ENCODE measurements at regions not wholly inside any gene's neighbourhood (a gene's known extent, or its start where the extent isn't known, plus 50 kb on each side); places are given as distances from the start of the nearest gene placed in this dataset.
"Not testable (repeated sequence)": the region's sequence is repeated elsewhere in the genome, so short reads cannot be mapped to it uniquely, and the experiment has no call there.

- no peak for ATAC-seq
Measured at GRCh38 chr3:72069543-72069942, 284.6 kb upstream of the PROK2 start.

DNA sequence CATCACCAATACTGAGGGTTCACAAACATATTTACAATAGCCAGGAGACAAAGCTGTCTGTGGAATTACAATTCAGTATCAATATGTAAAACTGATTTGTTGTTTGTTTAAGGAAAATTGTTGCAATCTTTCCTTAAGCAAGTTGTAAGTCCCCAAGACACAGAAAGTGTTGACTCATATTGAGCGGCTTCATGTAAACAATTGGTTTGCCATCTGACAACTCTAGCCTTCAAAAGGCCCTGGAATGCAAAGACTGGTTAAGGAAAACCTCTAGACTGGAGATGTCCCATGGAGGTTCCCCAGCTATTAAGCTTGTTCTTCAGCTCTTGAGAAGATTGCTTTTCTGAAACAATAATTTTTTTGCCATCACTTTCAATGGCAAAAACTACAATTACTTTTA lies 283.7 kb upstream of the PROK2 start:
- no peak for ATAC-seq

DNA sequence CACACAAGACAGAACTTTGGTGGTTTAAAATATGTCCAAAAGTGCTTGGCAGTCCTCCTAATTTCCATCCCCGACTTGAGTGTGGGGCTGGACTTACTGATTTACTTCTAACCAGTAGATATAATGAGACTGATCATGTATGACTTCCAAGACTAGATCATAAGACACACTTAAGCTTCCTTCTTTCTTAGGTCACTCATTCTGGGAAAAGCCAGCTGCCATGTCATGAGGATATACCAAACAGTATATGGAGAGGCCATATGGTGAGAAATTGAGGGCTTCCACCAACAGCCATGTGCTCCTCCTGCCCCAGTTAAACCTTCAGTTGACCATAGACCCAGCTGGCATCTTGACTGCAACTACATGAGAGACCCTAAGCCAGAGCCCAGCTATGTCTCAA lies 282.8 kb upstream of the PROK2 start:
- ATAC-seq, result no peak

- ATAC-seq, result no peak
Measured at GRCh38 chr3:72065872-72066641, 281.1 kb upstream of the PROK2 start.

- no peak for ATAC-seq
Measured at GRCh38 chr3:72065236-72065635, 280.3 kb upstream of the PROK2 start.

- ATAC-seq, result not testable (repeated sequence)
Measured at GRCh38 chr3:72064727-72065126, 279.8 kb upstream of the PROK2 start.

GRCh38 chr3:72062017-72062416 lies 277.1 kb upstream of the PROK2 start:
- ATAC-seq, result no peak

GRCh38 chr3:72060447-72061034 lies 275.6 kb upstream of the PROK2 start:
- no peak for ATAC-seq

- ATAC-seq, result no peak
Measured at GRCh38 chr3:72058493-72059081, 273.6 kb upstream of the PROK2 start.

GRCh38 chr3:72055436-72055835 lies 270.5 kb upstream of the PROK2 start:
- no peak for ATAC-seq

GRCh38 chr3:72054976-72055375 lies 270.0 kb upstream of the PROK2 start:
- no peak for ATAC-seq

GRCh38 chr3:72052841-72053409 lies 268.0 kb upstream of the PROK2 start:
- ATAC-seq, result no peak

DNA sequence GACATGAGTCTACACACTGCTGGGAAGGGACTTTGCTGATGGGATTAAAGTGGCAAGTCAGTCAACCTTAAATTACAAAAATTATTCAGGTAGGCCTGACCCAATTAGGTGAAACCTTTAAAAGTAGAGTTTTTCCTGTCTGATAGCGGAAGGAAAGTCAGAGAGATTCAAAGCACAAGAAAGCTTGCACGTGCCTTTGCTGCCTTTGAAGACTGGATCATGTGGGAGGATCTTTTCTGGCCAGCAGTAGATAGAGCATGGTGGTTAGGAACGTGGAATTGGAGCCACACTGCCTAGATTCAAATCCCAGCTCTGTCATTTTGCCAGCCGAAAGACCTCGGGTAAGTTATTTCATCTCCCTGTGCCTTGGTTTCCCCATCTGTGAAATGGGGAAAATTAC lies 265.8 kb upstream of the PROK2 start:
- ATAC-seq, result no peak

DNA sequence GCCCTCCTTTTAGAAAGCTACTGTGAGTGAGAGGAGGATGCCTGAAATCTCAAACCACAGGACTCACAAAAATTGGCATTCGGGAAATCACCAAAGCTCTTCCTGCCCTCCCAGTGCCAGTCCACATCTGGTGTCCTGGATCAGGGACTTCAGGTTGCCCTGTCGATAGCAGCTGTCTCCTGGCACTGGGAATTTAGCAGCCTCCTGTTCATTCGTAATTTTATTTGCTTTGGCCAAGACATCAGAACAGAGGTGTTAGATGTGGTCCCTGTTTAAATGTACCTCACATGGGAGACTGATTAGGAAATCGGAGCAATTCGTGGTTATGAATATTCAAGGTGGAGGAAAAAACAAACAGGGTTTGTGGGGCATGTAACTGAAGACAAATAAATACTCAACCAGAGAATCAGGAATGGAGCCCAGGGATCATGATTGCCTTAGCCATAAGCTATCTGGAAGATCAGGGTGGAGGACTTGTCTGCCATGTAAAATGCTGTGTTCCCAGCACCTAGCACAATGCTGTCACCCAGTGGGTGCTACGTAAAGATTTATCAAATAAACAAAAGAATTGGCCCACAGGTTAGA lies 265.2 kb upstream of the PROK2 start:
- no peak for ATAC-seq

DNA sequence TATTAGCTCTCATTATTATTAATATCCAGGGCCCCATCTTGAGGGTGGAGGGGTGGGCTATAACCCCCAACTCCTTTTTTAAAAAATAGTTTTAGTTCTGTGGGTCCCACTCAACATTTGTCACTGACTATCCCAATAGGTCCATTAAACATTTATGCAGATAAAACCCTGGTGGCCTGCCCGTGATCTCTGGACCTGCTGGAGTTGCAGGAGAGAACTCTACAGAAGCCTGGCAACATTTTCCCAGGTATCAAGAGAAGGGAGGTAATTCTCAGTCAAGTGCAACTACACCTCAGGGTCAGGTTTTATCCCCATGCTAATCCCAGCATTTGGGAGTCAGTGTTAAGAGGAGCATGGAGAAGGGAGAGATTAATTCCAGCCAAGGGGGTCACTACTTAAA lies 264.4 kb upstream of the PROK2 start:
- ATAC-seq, result no peak

GRCh38 chr3:72048873-72049272 lies 263.9 kb upstream of the PROK2 start:
- no peak for ATAC-seq

GRCh38 chr3:72047221-72047871 lies 262.4 kb upstream of the PROK2 start:
- no peak for ATAC-seq

DNA sequence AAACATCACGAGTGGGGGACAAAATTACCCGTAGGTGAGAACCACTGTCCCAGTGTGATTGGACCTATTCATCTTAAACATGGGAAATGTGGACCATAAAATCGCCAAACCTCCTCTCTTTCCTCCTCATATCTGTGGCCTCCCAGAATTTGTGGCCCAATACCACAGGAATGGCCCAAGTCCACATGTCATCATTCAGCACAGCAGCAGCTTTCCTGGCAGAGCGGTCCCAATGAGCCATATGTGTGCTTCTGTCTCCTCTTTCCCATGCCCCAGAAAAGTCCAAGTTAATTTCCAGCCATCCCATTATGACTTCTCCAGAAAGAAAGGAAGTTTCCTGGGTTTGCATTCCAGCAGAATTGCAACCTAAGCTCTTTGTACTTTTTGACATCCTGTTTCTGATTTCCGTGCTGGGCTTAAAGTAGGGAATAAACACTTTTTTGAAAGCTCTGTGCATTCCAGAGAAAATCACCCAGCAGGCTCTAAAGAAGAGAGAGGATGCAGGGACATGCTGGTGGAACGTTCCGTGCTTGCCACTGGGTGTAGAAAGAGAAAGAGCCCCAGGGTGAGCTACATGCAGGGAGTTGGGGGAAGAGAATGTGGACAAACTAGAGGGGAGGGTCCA lies 259.4 kb upstream of the PROK2 start:
- no peak for ATAC-seq

DNA sequence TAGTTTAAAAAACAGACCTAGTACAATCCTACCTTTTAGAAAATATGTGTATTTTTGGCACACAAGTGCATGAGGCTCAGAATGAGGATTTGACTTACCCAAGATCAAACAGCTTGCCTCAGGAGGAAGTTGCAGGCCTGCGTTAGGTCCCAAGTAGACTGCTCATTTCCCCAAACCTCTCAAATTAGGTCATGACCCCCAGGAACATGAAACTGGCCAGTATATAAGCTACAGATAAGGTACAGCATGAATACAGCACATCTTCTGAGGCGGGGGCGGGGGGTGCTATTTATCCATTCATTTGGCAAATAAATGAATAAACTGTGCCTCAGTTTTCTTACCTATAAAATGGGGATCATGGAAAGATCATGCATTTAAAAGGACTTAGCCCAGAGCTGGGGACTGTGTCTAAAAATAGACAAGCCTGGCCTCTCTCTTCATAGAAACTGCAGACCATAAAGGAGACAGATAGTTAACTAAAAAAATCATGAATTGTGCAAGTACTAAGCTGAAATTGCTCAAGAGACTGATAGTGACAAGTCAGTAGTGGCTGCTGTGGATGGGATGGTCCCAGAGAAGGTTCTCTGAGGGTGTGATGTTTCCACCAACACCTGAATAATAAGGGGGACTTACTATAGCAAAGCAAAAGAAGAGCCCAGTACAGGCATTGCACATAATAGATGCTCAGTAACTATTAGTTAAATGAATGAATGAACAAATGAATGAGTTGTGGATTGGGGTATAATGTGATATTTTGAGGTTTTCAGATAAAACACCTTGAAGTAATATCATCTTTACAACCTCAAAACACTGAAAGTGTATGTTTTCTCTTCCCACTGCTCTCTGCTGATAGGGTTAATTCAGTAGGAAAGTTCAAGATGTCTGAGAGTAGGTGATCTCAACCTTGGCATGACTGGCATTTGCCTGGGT lies 258.5 kb upstream of the PROK2 start:
- no peak for ATAC-seq

GRCh38 chr3:72042397-72043203 lies 257.7 kb upstream of the PROK2 start:
- no peak for ATAC-seq

DNA sequence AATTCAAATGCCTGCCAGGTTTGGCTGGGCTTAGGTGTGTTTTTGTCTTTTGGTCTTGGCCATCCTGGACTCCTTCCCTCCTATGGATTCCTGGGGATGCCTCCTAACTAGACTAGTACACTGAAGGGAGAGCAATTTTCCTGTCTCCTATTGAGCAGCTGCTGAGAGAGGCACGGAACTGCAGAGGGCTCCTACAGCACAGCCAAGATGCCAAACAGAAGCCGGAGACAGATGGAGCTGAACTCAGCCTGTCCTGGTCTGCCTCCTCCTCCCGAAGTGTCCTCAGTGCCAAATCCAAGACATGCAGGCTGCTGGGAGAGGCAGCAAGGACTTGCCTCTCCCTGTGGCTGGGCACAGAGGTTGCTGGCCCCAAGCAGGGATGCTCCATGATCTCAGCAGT lies 256.6 kb upstream of the PROK2 start:
- no peak for ATAC-seq
